Fibroblast of peridontal ligament (primary cell): ENCODE measurements at regions not wholly inside any gene's neighbourhood (a gene's known extent, or its start where the extent isn't known, plus 50 kb on each side); places are given as distances from the start of the nearest gene placed in this dataset.
"Not testable (repeated sequence)": the region's sequence is repeated elsewhere in the genome, so short reads cannot be mapped to it uniquely, and the experiment has no call there.

Source experiments
- DNase-seq: peaks from one replicate; pipeline ENCODE4 v3.0.0-alpha.2; 2010; ENCODE audit errors: extremely low read depth

- DNase-seq = no peak
Measured at GRCh38 chr5:18546591-18546990, 912.3 kb downstream of the TAF11L14 start.

- no peak for DNase-seq
Measured at GRCh38 chr5:18551716-18552115, 917.5 kb downstream of the TAF11L14 start.

GRCh38 chr5:18553269-18553668 is 919.0 kb downstream of the TAF11L14 start:
- DNase-seq = no peak

GRCh38 chr5:18560602-18561001 is 926.3 kb downstream of the TAF11L14 start:
- no peak for DNase-seq

GRCh38 chr5:18563853-18564252 is 929.6 kb downstream of the TAF11L14 start:
- DNase-seq = no peak

GRCh38 chr5:18566671-18567070 is 932.4 kb downstream of the TAF11L14 start:
- no peak for DNase-seq

GRCh38 chr5:18576586-18576985 is 942.3 kb downstream of the TAF11L14 start:
- DNase-seq = no peak

- DNase-seq = no peak
Measured at GRCh38 chr5:18601185-18601584, 966.9 kb downstream of the TAF11L14 start.

- DNase-seq = no peak
Measured at GRCh38 chr5:18602402-18602801, 968.1 kb downstream of the TAF11L14 start.

- no peak for DNase-seq
Measured at GRCh38 chr5:18605186-18605585, 970.9 kb downstream of the TAF11L14 start.

GRCh38 chr5:18607570-18607969 is 973.3 kb downstream of the TAF11L14 start:
- no peak for DNase-seq

GRCh38 chr5:18617191-18617590 is 982.9 kb downstream of the TAF11L14 start:
- DNase-seq = not testable (repeated sequence)

GRCh38 chr5:18630458-18631045 is 996.3 kb downstream of the TAF11L14 start:
- no peak for DNase-seq

GRCh38 chr5:18652404-18653215 is 1018.4 kb downstream of the TAF11L14 start:
- DNase-seq = no peak

GRCh38 chr5:18653216-18653752 is 1019.0 kb downstream of the TAF11L14 start:
- no peak for DNase-seq

GRCh38 chr5:18660511-18660910 is 1026.3 kb downstream of the TAF11L14 start:
- no peak for DNase-seq

GRCh38 chr5:18662231-18662630 is 1028.0 kb downstream of the TAF11L14 start:
- DNase-seq = no peak

- not testable (repeated sequence) for DNase-seq
Measured at GRCh38 chr5:18674212-18674611, 1040.0 kb downstream of the TAF11L14 start.

GRCh38 chr5:18675041-18675440 is 1040.8 kb downstream of the TAF11L14 start:
- DNase-seq = no peak

GRCh38 chr5:18686253-18686652 is 1052.0 kb downstream of the TAF11L14 start:
- no peak for DNase-seq

- no peak for DNase-seq
Measured at GRCh38 chr5:18687429-18687828, 1053.2 kb downstream of the TAF11L14 start.

GRCh38 chr5:18699681-18700080 is 1065.4 kb downstream of the TAF11L14 start:
- no peak for DNase-seq

- DNase-seq = no peak
Measured at GRCh38 chr5:18702821-18703220, 1068.6 kb downstream of the TAF11L14 start.
